Stimulated activated CD8-positive, alpha-beta memory T cell treated with anti-CD3 and anti-CD28 coated beads, Interleukin-7, amount 100 ng/mL, for 24 hours (primary cell): ENCODE measurements at regions not wholly inside any gene's neighbourhood (a gene's known extent, or its start where the extent isn't known, plus 50 kb on each side); places are given as distances from the start of the nearest gene placed in this dataset.

Experiments
- DNase-seq: peaks from one replicate; pipeline ENCODE4 v3.0.0-alpha.2; 2020; ENCODE audit warnings: low read depth

DNA sequence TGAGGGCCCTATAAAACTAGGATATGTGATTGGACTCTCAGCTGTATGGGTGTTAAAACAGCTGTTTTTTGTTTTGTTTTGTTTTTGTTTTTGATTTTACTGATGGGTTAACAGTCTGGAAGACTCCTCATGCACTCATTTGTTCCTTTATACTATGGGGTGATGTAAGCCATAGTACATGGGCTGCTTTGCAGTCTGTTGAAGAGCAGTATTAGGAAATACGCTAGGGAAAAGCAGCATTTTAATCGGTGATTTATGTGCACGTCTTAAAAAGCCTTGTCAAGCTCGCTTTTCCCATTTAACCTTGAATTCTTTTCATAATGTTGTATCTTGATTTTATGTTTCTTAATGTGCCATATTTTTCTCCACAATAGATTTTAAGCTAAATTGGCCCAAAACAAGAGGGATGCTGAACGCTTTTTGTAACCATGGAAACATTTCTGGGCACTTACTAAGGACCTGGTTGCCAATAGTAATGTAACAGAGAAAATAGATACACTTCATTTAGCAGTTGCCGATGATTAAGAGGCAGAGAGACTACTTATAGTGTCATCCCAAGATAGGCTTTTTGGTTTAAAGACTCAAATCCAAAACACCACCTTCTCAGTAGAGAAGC, 244.0 kb downstream of the SNAPC1 start:
- DNase-seq: no peak

DNA sequence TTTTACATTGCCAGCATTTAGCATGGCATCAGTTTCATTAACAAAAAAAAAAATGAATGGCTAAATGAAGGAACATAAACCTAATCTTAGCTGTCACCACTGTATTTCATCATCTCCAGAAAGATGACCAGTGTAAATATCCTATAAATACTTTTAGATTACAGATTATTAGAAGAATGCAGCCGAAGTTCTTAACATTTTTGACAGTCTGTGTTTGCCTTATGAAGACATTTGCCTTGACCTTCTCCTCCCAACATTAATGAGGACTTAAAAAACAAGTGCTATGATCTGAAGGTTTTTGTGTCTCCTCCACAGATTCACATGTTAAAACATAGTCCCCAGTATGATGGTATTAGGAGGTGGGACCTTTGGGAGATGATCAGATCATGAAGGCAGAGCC, 253.0 kb downstream of the SNAPC1 start:
- DNase-seq: no peak

DNA sequence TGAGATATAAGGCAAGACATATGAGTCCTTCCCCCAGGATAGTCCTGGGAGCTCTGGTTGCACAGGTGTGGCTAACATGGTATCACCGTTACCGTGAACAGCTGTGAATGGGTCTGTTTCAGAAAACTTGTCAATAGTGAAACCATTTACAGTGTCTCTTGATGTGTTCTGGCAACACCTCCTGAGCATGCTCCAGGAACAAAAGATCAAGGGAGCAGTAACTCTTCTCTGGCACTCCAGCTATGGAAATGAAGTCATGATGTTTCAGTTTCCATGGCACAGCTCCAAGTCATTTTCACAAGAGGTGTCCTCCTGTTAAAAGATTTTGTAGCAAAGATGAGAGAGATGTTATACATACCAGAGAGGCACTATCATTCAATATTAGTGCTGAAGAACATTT, 253.7 kb downstream of the SNAPC1 start:
- no peak for DNase-seq

DNA sequence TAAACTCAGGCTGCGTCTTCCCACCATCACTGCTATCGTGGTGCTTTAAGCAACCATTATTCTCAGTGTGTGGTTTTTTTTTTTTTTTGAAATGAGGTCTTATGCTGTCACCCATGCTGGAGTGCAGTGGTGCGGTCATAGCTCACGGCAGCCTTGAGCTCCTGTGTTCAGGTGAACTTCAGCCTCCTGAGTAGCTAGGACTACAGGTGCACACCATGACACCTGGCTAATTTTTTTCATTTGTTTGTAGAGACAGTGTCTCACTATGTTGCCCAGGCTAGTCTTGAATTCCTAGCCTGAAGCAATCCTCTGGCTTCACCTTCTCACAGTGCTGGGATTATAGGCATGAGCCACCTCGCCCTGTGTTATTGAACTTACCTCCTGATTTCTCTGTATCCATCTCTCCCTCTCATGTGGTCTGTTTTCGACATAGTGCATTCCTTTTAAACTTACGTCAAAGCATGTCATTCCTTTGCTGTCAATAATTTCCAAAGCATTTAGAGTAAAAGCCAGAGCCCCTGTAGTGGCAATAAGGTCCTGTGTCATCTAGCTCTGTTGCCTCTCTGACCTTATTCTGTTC, 255.5 kb downstream of the SNAPC1 start:
- DNase-seq: no peak

DNA sequence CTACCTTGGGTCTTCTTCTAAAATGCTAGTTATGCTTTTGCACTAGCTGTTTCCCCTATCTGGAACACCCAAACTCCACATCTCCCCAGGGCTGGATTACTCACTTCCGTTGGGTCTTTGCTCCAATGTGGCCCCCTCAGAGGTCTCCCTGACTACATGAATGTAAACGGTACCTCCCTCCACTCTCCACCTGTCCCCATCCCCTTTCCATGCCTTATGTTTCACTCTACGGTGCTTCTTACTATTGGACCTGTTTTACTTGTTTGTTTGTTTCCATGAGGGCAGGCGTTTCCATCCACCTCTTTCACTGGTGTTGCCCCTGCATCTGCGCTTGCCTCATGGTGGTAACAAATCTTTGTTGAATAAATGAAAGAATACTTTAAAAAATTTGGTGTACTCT, 256.4 kb downstream of the SNAPC1 start:
- DNase-seq: no peak

DNA sequence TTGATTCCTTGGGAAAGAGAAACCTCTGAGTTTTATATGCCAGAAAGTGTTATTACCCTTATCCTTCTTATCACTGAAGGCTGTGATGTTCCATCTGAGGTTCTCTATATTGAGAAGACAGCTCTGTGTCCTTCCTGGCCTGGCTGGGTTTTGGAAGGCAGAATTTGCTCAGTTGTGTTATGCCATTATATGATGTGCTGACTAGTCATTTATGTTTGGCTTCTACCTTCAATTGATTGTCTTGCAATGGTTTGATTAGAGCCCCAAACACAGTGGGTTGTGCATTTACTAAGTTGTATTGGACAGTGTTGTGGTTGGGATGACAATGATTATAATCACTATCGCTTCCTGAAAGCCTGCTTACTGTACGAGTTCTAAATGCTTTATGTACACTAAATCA, 265.7 kb downstream of the SNAPC1 start:
- no peak for DNase-seq

DNA sequence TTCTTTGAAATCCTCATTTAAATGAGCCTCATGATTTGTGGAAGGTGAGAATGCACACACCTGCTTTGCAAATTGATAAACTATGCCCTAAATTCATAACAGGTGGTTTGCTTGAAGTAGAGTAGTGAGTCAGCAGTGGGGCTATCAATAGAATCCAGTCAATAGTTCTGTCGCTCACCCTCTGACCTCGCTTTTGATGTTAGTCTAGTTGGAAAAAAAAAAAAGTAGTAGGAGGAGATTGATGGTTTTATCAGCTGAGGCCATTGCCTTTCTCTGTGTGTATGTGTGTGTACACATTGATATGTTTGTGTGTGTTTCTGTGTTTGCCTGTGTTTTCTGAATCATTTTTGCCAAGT, 267.3 kb downstream of the SNAPC1 start:
- no peak for DNase-seq

DNA sequence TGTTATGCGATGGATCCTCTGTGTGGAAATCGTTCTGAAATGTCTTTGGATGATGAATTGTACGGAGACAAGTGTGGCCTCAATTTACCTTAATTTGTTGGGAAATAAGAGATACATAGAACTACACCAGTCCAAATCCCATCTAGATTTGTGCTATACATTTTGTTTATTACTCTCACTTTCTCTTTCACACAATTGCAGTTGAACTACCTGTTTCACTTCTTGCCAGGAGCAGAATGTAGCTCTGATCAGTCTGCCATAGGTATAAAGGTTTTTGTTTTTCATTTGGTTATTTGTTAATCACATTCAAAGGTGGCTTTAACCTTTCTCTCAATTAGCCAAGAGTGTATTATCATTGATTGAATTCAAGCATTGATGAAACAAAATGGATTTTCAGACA, 268.2 kb downstream of the SNAPC1 start:
- no peak for DNase-seq

DNA sequence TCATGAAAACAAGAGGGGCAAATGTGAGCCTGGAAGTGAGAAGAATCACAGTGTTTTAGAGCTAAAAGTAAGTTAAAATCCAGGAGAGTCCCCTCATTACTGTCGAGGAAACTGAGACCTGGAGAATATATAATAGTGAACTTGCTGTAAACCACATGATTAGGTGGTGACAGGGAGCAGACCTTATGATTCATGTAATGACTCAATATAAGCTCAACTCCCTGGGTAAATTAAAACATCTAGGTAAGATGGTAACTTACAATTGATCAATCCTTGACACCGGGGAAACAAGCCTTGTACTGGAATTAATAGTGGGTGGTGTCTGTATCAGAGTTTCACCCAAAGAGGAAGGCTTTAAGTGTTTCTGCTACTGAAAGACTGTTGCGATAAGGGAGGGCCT, 269.3 kb downstream of the SNAPC1 start:
- no peak for DNase-seq

DNA sequence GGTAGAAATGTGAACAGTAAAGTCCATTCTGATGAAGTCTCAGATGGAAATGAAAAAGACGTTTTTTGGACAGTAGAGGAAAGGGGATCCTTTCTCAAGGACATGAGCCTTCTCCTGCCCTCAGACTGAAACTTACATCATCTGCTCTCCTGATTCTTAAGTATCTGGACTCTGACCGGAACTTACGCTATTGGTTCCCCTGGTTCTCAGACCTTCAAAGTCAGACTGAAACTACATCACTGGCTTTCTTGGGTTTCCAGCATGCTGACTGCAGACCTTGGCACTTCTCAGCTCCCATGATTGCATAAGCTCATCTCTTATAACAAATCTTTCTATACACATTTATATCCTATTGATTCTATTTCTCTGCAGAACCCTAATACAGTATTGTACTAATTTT, 291.0 kb downstream of the SNAPC1 start:
- no peak for DNase-seq

DNA sequence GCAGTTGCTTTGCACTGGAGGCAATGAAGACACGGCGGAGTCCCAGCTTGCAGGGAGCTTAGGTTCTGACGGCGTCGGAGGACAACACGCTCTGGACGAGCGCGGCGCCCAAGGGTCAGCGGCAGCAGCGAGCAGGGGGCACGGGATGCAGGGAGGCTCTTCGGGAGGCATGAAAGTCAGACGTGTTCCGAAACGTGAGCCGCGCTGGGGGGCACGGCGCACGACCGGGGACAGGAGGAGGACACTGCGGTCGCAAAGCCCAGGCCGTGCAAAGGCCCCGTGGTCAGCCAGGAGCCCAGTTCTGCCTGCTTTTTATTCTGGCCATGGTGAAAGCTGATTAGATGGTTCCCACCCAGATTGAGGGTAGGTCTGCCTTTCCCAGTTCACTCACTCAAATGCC, 294.6 kb downstream of the SNAPC1 start:
- no peak for DNase-seq

DNA sequence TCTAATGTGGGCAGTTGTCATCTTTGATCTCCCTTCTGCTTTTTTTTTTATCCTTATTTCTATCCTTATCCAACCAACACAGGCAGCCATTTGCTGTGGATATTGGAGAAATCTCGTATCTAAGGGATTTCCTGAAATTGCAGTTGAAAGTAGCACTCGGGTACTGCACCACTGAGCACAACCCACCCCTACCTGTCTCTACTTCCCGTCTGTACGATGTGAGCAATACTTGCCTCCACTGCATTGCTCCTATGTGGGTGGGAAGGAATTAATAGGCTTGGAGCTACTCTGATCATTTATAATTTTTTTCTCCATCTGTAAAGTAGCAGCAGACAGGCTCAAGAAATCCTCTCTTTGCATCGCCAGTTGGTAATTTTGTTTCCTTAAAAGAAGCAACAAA, 300.4 kb downstream of the SNAPC1 start:
- no peak for DNase-seq

DNA sequence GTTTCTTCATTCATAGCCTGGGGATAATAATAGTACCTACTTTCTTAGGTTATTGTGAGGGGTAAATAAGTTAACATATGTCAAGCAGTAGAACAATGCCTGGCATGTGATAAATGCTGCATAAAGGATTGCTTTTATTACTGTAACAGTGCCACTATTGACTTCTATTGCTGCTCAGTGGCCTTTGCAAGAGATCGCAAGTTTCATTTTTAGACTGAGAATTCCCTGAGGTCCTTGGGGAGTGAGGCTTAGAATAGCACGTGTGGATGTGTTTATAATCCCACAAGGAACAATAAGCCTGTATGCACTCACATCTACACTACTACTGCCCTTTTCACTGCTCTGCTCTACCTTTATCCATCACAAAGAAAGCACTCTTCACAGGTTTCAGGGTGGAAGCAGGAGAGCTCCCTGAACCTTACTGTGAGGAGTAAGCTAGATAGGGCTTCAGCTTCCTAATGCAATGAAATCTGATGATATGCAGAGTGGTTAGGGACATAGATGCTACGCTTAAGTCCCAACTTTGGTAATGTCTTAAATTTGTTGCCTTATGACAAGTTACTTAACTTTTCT, 302.6 kb downstream of the SNAPC1 start:
- no peak for DNase-seq

DNA sequence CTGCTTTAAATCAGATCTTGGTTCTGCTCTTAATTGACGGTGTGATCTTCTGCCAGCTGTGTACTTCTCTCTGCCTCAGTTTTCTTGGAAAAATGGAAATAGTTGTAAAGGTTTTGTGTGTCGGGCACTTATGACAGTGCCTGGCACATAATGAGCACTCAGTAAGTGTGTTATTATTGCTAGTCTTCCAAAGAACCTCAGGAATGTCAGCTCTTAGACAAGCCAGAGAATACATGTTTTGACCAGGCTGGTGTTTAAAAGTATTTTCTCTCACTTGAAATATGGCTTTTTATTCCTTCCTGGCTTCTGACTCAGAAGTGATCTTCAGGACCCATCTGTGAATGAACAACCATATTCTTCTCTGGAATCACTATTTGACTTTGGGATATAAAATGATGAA, 304.1 kb downstream of the SNAPC1 start:
- DNase-seq: no peak

DNA sequence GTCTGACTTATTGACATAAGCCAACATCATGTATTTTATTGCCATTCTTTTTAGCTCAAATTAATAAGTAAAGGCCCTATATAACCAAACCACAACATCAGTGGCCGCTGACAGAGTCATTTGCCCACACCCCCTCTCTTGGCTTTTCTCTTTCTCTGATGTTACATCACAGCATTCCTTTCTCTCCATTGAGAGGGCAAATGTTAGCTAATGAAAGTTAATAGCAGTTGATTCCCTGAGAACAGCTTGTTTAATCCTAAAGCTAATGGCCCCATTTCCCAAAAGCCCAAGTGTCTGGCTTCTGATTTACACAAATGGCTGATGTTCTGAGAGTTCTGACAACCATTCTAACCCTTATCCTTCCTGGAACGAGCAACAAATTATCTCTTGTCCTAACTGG, 308.8 kb downstream of the SNAPC1 start:
- DNase-seq: no peak

DNA sequence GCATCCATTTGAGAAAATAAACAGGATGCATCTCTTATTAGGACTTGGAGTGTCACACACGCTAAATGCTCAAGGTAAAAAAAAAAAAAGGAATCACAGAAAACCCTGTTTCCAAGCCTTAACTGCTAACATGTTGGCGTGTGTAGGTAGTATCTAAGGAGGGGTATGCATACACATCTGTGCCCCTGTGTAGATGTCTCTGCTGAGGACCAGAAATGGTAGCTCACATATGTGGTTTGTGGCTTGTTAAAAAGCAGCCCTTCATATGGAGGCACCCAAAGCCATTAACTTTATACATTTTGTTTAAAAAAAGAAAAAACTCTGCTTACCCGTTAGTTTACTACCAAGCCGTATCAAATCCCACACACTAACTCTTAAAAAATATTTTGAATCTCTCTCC, 314.1 kb downstream of the SNAPC1 start:
- DNase-seq: no peak

DNA sequence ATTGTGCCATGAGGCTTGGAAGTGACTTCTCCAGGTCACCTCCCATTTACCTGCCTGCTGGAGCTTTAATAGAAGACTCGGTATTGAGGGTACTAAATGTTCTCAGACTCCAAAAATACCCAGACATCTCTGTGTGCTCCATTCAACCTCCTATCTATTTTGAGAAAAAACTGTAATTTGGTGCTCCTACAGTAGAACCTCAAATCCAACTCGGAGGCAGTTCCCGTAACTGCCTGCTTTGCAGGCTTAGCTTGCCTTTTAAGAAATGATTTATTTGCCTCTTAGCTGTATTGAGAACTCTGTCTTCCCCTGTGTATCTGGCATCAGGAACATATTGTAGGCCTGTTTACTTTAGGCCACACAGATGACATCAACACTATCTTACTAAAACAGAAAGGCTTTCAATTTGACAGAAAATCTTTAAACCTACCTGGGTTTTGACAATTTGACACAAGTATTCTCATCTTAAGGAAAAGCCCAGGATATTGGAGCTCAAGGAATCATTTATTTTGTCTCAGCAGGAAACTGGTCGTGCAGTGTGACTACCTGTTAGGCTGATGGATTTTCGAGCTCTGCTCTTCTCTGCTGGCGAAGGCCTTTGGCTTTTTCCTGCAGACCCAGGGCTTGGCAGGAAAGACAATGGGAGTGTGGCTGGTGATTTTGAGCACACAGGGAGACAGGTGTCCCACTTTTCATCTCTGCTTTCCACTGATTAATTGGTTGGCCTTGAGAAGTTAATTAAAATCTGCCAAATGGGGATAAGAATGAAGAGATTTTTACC, 314.8 kb downstream of the SNAPC1 start:
- DNase-seq: no peak

DNA sequence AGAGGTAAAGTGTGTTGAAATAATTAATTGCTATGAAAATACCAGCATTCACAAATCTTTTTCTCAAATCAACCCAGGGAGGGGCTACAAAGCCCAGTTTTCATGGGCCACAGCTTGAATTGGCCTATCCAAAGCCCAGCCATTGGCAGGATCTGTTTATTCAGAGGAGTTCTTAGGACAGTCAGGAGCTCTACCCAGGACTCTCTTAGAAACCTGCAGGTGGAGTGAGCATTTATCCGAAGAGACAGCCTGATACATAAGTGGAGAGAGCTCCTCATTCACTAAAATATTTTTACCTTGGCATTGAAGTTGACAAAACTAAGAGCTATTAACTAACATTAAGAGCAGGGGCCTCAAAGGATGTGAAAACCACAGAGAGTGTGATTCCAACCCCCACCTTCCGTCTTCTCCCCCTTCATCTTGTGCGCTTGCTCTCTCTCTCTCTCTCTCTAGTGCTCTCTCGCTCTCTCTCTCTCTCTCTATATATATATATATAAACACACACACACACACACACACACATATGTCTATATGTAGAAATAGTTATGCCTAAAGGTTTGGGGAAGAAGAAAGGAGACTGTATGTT, 315.5 kb downstream of the SNAPC1 start:
- no peak for DNase-seq

DNA sequence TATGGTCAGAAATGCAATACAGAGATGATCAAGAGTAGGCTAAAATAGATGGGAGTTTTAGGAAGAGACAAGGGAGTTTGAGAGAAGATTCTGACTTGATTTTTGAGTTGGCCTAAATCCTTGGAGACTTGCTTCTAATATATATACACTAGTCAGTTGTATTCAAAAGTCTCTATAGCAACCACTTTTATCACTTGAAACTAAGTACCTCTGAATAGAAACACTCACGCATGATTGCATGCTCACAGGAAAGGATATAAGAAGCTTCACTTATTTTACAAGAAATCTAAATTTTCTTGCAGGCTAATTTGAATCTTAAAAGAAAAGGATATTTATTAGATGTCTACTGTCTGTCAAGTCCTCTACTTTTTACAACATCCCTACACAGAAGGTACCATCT, 316.8 kb downstream of the SNAPC1 start:
- no peak for DNase-seq

DNA sequence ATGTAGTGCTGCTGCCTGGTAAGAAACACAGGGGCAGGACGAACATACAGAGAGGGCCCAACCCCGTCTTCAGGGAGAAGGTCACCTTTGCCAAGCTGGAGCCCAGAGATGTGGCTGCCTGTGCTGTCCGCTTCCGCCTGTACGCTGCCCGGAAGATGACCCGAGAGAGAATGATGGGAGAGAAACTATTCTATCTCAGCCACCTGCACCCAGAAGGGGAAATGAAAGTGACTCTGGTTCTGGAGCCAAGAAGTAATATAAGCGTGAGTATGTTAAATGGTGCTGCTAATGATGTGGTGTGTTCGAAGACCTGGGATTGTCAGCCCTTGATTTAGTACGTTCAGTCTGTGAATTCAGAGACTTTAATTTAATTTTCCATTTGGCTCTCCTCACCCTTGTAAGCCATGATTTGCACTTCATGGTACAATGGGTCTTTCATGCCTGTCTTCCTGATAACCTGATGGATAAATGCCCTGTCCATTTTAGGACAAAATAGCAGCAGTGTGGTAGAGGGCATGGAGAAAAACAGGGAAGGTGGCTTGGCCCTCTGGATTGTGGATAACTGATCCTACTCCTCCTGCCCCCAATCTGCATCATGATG, 318.9 kb downstream of the SNAPC1 start:
- no peak for DNase-seq

DNA sequence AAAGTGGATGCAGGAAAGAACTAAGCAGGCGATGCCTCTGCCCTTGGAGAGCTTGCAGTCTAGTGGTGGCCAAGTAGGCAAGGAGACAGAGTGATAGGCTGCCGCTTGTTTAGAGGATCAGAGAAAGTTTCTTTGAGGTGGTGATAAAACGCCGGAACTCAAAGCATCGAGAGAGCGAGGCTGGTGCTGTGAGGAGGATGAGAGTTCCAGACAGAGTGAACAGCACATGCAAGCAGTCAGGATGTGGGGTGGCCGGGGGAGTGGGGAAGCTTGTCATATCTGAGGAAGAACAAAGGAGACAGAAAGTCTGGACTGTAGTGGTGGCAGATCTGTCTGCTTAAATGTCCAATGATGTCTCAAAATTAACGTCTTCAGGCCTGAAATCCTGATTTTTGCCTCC, 319.7 kb downstream of the SNAPC1 start:
- no peak for DNase-seq

DNA sequence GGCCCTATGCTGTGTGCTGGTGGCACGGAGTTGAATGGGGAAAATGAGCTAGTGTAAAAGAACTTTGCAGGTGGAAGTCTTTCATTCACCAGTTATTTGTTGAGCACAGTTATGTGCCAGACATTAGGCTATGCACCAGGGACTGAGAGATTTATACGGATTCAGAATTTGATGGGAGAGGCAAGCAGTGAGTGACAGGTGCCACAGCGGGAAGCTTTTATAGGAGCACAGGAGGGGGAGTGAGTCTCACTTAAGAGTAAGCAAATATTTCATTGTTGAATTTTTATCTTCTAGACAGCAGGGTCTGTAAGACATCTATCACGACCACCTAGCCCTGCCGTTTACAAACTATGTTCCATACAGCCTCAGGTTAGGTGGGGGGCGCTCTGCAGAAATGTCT, 320.6 kb downstream of the SNAPC1 start:
- no peak for DNase-seq

DNA sequence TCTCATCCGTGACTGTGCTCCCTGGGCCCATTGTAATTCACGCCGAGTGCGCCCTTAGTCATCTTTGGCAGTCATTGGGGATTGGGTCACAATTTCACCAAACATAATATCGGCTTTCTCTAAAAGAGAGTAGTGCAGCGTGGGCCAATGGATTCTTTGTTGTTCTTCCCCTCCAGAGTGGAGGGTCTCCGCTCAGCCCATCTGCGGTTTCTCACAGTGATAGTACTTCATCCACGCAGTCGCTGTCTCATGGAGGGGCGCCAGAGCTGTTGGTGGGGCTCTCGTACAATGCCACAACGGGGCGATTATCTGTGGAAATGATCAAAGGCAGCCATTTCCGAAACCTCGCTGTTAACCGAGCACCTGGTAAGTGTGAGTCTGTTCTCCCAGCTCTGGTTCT, 321.8 kb downstream of the SNAPC1 start:
- no peak for DNase-seq
